ENCODE measurements at regions not wholly inside any gene's neighbourhood (a gene's known extent, or its start where the extent isn't known, plus 50 kb on each side); places are given as distances from the start of the nearest gene placed in this dataset.

DNA sequence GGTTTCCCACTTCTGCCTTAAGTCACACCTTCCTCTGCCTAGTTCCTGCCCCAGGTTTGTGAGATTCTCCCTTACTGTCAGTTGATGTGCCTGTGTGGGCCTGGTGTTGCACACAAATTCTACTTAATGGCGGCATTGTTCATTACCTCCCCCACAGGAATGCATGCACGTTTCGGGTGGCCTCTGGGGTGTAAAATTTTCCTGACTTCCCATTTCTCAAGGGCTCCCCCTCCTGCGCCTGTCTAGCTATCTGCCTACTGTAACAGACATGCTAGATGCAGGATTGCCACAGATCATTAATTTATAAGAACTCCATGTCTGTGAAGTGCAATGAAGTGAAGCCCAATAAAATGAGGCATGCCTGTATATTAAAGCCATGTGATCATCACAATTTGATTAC is 1466.3 kb downstream of the PCDH9 start:
- intact Hi-C loops (cut with DNase I): no loop called here

DNA sequence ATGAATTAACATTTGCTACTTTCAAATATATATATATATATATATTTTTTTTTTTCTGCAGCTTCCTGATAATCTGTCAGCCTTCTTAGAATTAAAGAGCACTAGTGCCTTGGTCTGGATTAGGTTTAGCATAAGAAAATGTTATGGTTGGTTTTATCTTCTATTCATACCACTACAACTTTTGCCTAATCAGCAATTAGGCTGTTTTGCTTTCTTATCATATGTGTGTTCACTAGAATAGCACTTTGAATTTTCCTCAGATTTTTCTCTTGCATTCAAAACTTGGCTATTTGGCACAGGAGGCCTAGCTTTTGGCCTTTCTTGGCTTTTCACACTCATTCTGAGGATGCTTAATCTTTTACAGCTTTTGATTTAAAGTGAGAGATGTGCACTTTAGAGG is 1468.1 kb downstream of the PCDH9 start:
- no peak for DNase-seq
- Histone ChIP-seq H3K36me3 (no peaks in the 10 kb centered on the region), H3K9me3 (no peaks in the 10 kb centered on the region), H3K4me1 (ENCODE audit: insufficient read depth) (no peaks in the 10 kb centered on the region), H3K4me3 (no peak overlapping the region), H3K27ac (no peak overlapping the region), H3K27me3 (no peaks in the 10 kb centered on the region)
- TF ChIP-seq, protein P1, sequence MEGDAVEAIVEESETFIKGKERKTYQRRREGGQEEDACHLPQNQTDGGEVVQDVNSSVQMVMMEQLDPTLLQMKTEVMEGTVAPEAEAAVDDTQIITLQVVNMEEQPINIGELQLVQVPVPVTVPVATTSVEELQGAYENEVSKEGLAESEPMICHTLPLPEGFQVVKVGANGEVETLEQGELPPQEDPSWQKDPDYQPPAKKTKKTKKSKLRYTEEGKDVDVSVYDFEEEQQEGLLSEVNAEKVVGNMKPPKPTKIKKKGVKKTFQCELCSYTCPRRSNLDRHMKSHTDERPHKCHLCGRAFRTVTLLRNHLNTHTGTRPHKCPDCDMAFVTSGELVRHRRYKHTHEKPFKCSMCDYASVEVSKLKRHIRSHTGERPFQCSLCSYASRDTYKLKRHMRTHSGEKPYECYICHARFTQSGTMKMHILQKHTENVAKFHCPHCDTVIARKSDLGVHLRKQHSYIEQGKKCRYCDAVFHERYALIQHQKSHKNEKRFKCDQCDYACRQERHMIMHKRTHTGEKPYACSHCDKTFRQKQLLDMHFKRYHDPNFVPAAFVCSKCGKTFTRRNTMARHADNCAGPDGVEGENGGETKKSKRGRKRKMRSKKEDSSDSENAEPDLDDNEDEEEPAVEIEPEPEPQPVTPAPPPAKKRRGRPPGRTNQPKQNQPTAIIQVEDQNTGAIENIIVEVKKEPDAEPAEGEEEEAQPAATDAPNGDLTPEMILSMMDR (IDR thresholded peaks at IDR 0.05): no peak
- no peak for TF ChIP-seq POLR2A (IDR thresholded peaks at IDR 0.05)
- no peak for TF ChIP-seq EP300 (IDR thresholded peaks at IDR 0.05)
- intact Hi-C loops (cut with DNase I): no loop called here

More for the DNA sequence above, 1466.3 kb downstream of the PCDH9 start:
- H3K27ac ChIP-seq: no peak overlapping the region
- H3K9me3 ChIP-seq: no peaks in the 10 kb centered on the region
- TF ChIP-seq, protein P1 (IDR thresholded peaks at IDR 0.05): no peak
- TF ChIP-seq POLR2A (IDR thresholded peaks at IDR 0.05): no peak
- no peak for TF ChIP-seq EP300 (IDR thresholded peaks at IDR 0.05)
- WGBS, 3 donors: 75 to 81% (median 79%) methylated on average over 4 of the region's 4 CpGs
- H3K36me3 ChIP-seq: no peaks in the 10 kb centered on the region
- no peaks in the 10 kb centered on the region for H3K27me3 ChIP-seq
- no peak for DNase-seq
- H3K4me3 ChIP-seq: no peak overlapping the region
- H3K4me1 ChIP-seq (ENCODE audit: insufficient read depth): no peaks in the 10 kb centered on the region

DNA sequence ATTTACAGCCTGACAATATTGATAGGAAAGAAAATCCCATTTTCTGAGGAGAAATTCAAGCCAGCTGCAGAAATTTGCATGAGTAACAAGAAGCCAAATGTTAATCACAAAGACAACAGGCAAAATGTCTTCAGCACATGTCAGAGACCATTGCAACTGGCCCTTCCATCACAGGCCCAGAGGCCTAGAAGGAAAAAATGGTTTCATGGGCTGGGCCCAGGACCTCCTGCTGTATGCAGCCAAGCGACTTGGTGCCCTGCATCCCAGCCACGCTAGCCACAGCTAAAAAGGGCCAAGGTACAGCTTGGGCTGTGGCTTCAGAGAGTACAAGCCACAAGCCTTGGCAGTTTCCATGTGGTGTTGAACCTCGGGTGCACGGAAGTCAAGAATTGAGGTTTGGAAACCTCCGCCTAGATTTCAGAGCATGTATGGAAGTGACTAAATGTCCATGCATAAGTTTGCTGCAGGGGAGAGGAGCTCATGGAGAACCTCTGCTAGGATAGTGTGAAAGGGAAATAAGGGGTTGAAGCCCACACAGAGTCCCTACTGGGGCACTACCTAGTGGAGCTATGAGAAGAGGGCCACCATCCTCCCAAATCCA is 1474.0 kb downstream of the PCDH9 start:
- intact Hi-C loops (cut with DNase I): no loop called here

DNA sequence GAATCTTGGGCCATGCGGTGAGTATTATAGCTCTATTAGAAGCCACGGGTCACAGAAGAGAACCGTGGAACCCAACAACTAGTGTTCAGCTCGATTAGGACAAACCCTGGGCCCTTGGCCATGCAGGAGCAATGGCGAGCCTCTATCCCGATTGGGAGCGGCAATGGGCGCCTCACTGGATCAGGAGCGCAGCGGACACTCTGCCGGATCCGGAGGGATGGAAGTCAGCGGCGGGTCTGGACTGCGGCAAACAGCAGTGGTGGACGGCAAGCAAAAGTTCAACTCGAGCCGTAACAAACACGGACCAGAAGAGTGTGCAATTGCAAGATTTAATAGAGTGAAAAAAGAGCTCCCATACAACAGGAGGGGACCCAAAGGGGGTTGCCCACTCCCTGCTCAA is 1481.9 kb downstream of the PCDH9 start:
- Histone ChIP-seq H3K27me3 (no peaks in the 10 kb centered on the region), H3K36me3 (no peaks in the 10 kb centered on the region), H3K4me1 (ENCODE audit: insufficient read depth) (no peaks in the 10 kb centered on the region), H3K4me3 (no peak overlapping the region), H3K9me3 (no peaks in the 10 kb centered on the region), H3K27ac (no peak overlapping the region)
- TF ChIP-seq, protein P1 (IDR thresholded peaks at IDR 0.05): no peak
- no peak for TF ChIP-seq POLR2A (IDR thresholded peaks at IDR 0.05)
- no peak for TF ChIP-seq EP300 (IDR thresholded peaks at IDR 0.05)
- 94 to 98% (median 98%) methylated on average over 19 of the region's 19 CpGs for WGBS, 3 donors
- no peak for DNase-seq
- intact Hi-C loops (cut with DNase I): no loop called here

More for the DNA sequence above, 1474.0 kb downstream of the PCDH9 start:
- DNase-seq: no peak
- Histone ChIP-seq H3K27ac (no peak overlapping the region), H3K4me3 (no peak overlapping the region), H3K27me3 (no peaks in the 10 kb centered on the region), H3K36me3 (no peaks in the 10 kb centered on the region), H3K4me1 (ENCODE audit: insufficient read depth) (no peaks in the 10 kb centered on the region), H3K9me3 (no peaks in the 10 kb centered on the region)
- 80 to 92% (median 88%) methylated on average over 5 of the region's 5 CpGs for WGBS, 3 donors
- TF ChIP-seq EP300 (IDR thresholded peaks at IDR 0.05): no peak
- TF ChIP-seq, protein P1 (IDR thresholded peaks at IDR 0.05): no peak
- TF ChIP-seq POLR2A (IDR thresholded peaks at IDR 0.05): no peak

Data from ovary (tissue), 7 donors.